Superior temporal gyrus (tissue), 1 donor: ENCODE measurements at regions not wholly inside any gene's neighbourhood (a gene's known extent, or its start where the extent isn't known, plus 50 kb on each side); places are given as distances from the start of the nearest gene placed in this dataset.
"Not testable (repeated sequence)": the region's sequence is repeated elsewhere in the genome, so short reads cannot be mapped to it uniquely, and the experiment has no call there.

ENCODE experiments used
- DNase-seq: peaks from one replicate; pipeline ENCODE4 v3.0.0-alpha.2; 2016; ENCODE audit errors: extremely low spot score

- DNase-seq: no peak
Measured at GRCh38 chr13:31385540-31385939, 185.8 kb downstream of the B3GLCT start.

- no peak for DNase-seq
Measured at GRCh38 chr13:31394506-31394905, 194.7 kb downstream of the B3GLCT start.

- DNase-seq: no peak
Measured at GRCh38 chr13:31395090-31395489, 195.3 kb downstream of the B3GLCT start.

GRCh38 chr13:31399690-31400089 is 199.9 kb downstream of the B3GLCT start:
- no peak for DNase-seq

- DNase-seq: not testable (repeated sequence)
Measured at GRCh38 chr13:31403711-31404110, 203.9 kb downstream of the B3GLCT start.

- no peak for DNase-seq
Measured at GRCh38 chr13:31408927-31409326, 209.2 kb downstream of the B3GLCT start.

GRCh38 chr13:31409678-31410356 is 210.0 kb downstream of the B3GLCT start:
- DNase-seq: no peak

- DNase-seq: no peak
Measured at GRCh38 chr13:31413516-31413915, 213.7 kb downstream of the B3GLCT start.

- DNase-seq: no peak
Measured at GRCh38 chr13:31416066-31416465, 216.3 kb downstream of the B3GLCT start.

GRCh38 chr13:31418186-31418585 is 218.4 kb downstream of the B3GLCT start:
- DNase-seq: peak; percentile 29

- DNase-seq: no peak
Measured at GRCh38 chr13:31421756-31422155, 222.0 kb downstream of the B3GLCT start.

- DNase-seq: peak; percentile 83
Measured at GRCh38 chr13:31424130-31424729, 224.5 kb downstream of the B3GLCT start.

GRCh38 chr13:31426395-31426794 is 226.6 kb downstream of the B3GLCT start:
- DNase-seq: no peak

- DNase-seq: no peak
Measured at GRCh38 chr13:31427151-31428100, 227.7 kb downstream of the B3GLCT start.

- peak; percentile 48 for DNase-seq
Measured at GRCh38 chr13:31431722-31432137, 232.0 kb downstream of the B3GLCT start.

GRCh38 chr13:31433207-31433606 is 233.4 kb downstream of the B3GLCT start:
- DNase-seq: no peak

GRCh38 chr13:31433746-31434145 is 234.0 kb downstream of the B3GLCT start:
- DNase-seq: no peak

GRCh38 chr13:31434613-31435012 is 234.8 kb downstream of the B3GLCT start:
- no peak for DNase-seq

- DNase-seq: no peak
Measured at GRCh38 chr13:31435536-31435935, 235.8 kb downstream of the B3GLCT start.

- no peak for DNase-seq
Measured at GRCh38 chr13:31436478-31436877, 236.7 kb downstream of the B3GLCT start.

- no peak for DNase-seq
Measured at GRCh38 chr13:31437975-31438374, 238.2 kb downstream of the B3GLCT start.

- no peak for DNase-seq
Measured at GRCh38 chr13:31440132-31440531, 240.4 kb downstream of the B3GLCT start.
